ENCODE measurements at regions not wholly inside any gene's neighbourhood (a gene's known extent, or its start where the extent isn't known, plus 50 kb on each side); places are given as distances from the start of the nearest gene placed in this dataset.

- TF ChIP-seq REST (IDR thresholded peaks at IDR 0.05; ENCODE audit: low read depth, low read length) = no peak
- TF ChIP-seq YY1 (IDR thresholded peaks at IDR 0.05; ENCODE audit: low read depth, low read length) = no peak
- TF ChIP-seq ZNF217 (IDR thresholded peaks at IDR 0.05) = no peak
- TF ChIP-seq NBN (IDR thresholded peaks at IDR 0.05) = no peak
- no peak for TF ChIP-seq USF2 (IDR thresholded peaks at IDR 0.05; ENCODE audit: borderline replicate concordance, low read depth, low read length)
- no peak for TF ChIP-seq MYB (IDR thresholded peaks at IDR 0.05; ENCODE audit: borderline replicate concordance, low read depth, low read length)
- TF ChIP-seq PRDM15 (CRISPR knock-in tag; IDR thresholded peaks at IDR 0.05) = no peak
- no peak for TF ChIP-seq HDAC6 (IDR thresholded peaks at IDR 0.05; ENCODE audit: unreplicated experiment)
Measured at GRCh38 chr1:5485436-5485835, 506.8 kb downstream of the NPHP4 start (continued).
